ENCODE measurements at regions not wholly inside any gene's neighbourhood (a gene's known extent, or its start where the extent isn't known, plus 50 kb on each side); places are given as distances from the start of the nearest gene placed in this dataset.

- TF ChIP-seq ZEB2 (IDR thresholded peaks at IDR 0.05) = no peak
- TF ChIP-seq YY1 (IDR thresholded peaks at IDR 0.05; ENCODE audit: borderline replicate concordance in 1 of 3, control insufficient read depth in 1 of 3, extremely low read depth in 1 of 3, insufficient read depth in 3 of 3, insufficient read length in 1 of 3, insufficient replicate concordance in 2 of 3, low read depth in 1 of 3, low read length in 2 of 3) = no peak
- no peak for TF ChIP-seq ZNF583 (CRISPR knock-in tag; IDR thresholded peaks at IDR 0.05)
- no peak for TF ChIP-seq POLR2A (conservative IDR thresholded peaks at IDR 0.05)
- TF ChIP-seq RFX5 (IDR thresholded peaks at IDR 0.05; ENCODE audit: low read depth, low read length) = no peak
- TF ChIP-seq BRD9 (IDR thresholded peaks at IDR 0.05; ENCODE audit: low read depth, partially characterized antibody) = no peak
These were observed 171.8 kb upstream of the MVB12B start for GRCh38 chr9:126154869-126155268.

All from K562 (cell line).